ENCODE measurements at regions not wholly inside any gene's neighbourhood (a gene's known extent, or its start where the extent isn't known, plus 50 kb on each side); places are given as distances from the start of the nearest gene placed in this dataset.
"Not testable (repeated sequence)": the region's sequence is repeated elsewhere in the genome, so short reads cannot be mapped to it uniquely, and the experiment has no call there.

- ATAC-seq: no peak
- DNase-seq (ENCODE audit: low spot score): no peak
Observed at GRCh38 chr1:88317396-88317795, 366.7 kb upstream of the PKN2 start.

DNA sequence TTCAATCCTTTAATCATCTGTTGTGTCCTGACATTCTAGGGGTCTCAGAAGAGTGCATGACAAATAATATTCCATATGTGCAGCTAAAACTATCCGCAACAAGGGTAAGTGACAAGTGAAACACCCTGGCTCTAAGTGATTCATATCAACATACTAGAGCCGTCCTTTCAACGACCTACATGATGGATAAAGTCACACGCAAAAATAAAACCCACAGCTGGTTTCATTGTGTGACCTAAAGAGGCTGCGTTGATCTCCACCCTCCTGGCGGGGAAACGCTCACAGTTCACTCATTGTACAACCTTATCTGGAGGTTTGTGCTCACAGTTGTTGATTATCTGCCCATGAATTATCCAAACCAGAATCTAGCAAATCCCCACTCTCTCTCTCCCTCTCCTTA is 365.3 kb upstream of the PKN2 start:
- DNase-seq (ENCODE audit: low spot score) (no peak), ATAC-seq (no peak)

DNA sequence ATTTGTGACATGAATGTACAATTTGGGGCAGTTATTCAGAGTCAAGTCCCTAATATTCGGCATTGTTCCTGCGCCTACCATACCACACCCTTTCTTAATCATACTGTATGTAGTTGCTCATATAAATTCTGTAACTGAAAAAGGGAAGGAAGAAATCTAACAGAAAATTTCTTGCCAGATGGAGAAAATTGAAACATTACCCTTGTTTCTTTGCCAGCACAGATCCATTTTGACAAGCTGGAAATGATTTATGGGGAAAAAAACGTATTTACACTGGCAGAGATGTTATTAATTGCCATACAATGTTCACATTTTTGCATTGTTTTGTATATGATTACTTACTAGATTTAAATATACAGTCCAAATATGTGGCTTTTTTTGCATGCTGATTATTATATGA is 363.8 kb upstream of the PKN2 start:
- DNase-seq (ENCODE audit: low spot score) (no peak), ATAC-seq (no peak)

DNA sequence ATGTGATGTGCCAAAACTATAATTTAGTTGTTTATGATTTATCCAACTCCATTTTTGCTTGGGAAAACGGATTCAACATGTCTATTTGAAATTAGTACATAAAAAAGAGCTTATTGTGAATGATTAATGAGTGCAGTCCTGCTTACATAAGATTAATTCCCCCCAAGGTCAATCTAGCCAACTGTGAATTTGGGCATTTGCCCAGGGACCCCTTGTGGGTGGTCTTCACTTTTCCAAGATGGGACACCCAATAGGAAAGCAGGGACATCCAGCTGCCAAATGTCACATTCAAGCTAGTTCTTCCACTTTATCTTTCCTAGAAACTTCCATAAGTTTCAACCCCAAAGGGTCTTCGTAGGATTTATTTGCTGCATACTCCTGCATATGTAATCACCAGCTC is 362.4 kb upstream of the PKN2 start:
- ATAC-seq (no peak), DNase-seq (ENCODE audit: low spot score) (no peak)

GRCh38 chr1:88324899-88325298 is 359.2 kb upstream of the PKN2 start:
- no peak for ATAC-seq
- DNase-seq (ENCODE audit: low spot score): no peak

DNA sequence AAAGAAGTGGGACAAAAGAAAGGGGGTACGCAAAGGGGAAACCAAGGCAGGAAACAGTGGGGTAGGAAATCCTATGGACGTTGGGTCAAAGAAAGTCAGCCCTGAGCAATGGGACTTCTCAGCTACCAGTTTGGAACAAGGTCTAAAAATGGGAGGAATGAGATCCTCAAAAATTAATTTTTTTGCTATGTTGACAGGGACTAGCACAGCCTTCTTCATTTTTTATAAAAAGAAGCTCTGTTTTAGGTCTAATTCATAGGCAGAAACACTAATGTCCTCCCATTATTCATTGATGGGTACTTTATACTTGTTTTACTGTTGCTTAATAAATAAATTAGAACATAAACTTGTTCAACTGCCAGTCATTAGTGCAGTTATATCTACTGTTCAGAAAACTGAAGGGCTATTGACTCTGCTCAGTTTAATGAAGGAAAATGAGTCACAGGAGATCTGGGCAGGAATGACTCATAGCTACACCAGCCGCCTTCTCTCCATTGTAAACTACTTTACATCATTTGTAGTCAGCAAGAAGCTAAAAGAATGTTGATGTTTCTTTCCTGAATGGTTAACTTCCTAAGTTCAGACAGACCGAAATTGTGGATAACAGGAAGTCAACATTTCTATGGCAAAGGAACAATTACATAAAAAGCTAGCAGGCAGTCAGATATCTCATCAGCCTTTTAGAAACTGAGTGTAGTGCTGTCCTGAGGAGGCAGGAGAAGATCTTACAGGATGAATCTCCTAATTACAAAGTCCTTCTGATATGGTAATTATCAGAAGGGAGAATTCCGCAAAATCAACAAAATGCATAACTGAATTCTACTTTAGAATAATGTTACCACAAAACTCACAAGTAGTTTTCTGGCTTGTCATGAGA is 356.4 kb upstream of the PKN2 start:
- DNase-seq (ENCODE audit: low spot score): no peak

DNA sequence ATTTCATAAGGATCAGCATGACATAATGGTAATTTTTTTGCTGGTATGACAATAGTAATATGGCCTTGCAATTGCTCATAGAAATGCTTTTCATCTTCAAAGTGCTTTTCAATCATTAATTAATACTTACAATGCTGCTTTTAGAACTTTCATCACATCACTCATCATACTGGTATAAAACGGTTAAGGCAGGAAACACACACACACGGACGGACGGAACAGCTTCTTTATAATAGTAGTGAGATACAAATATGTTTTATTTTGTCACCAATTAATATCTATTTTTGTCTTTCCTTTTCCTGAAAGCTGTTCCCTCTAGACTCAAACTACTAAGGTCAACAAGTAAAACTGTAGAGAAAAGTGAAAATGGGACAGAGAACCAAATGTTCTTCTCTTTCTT is 353.9 kb upstream of the PKN2 start:
- DNase-seq (ENCODE audit: low spot score) (no peak), ATAC-seq (no peak)

More for the DNA sequence above, 356.4 kb upstream of the PKN2 start:
- ATAC-seq: peak; percentile 50

DNA sequence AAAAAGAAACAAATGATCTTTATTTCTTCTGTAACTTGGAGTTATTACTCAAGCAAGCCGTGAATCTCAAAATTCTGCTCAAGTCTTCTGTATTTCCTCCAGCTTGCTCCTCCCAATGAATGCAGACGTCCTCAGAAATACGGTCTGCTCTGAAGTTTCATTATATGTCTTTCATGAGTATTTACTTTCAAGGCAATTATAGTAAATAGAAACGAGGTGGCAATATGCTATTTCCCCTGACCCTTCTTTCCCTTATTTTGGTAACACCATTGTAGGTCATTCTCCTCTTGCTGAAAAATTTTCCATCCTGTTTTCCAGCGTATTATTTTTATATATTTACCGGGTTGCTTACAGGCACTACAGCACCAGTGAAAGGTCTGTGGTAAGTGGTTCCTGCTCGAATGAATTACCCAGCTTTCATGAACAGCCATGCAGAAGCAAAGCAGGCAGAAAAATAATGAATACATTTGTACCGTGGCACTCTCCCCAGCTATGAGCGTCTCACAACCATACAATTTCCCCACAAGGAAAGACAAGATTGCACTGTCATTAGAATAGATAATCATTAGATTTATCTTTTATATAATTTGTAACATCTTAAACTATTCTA is 350.9 kb upstream of the PKN2 start:
- ATAC-seq (no peak), DNase-seq (ENCODE audit: low spot score) (no peak)

DNA sequence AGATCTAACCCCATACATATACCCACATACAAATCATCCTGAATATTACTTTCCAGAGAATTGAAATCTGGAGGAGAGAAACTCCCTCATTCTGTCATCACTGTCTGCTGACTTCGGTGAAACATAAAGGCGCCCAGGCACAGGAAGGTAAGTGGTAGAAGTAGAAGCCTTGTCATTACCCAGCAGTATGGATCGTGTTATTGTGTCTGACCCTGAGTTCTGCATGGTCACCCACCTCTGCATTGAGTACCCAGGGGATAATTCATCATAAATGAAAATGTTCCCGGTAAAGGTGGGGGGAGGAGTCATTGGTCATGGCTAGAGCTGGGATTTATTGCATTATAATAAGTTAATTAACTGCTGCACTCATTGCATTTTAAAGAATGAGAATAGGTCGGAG is 342.6 kb upstream of the PKN2 start:
- ATAC-seq: no peak
- DNase-seq (ENCODE audit: low spot score): no peak

DNA sequence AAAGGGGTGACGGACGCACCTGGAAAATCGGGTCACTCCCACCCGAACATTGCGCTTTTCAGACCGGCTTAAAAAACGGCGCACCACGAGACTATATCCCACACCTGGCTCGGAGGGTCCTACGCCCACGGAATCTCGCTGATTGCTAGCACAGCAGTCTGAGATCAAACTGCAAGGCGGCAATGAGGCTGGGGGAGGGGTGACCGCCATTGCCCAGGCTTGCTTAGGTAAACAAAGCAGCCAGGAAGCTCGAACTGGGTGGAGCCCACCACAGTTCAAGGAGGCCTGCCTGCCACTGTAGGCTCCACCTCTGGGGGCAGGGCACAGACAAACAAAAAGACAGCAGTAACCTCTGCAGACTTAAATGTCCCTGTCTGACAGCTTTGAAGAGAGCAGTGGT is 342.0 kb upstream of the PKN2 start:
- not testable (repeated sequence) for ATAC-seq

DNA sequence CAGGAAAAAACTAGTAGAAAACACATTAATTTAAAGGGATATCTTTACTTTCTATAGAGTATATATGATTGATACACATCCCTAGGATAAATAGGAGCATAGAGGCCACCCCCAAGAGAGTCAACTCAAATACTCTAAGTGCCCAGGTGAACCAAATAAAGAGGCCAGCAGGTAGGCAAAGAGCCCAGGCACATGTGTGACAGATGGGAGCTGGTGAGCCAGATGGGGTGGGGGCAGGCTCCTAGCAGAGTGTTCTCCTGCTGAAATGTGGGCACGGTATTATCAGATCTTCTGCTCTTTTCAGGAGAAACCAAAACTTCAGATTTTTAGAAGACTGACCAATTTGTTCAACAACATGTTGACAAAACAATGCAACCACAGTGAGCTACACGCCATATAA is 333.4 kb upstream of the PKN2 start:
- ATAC-seq (no peak), DNase-seq (ENCODE audit: low spot score) (no peak)

More for the DNA sequence above, 342.0 kb upstream of the PKN2 start:
- DNase-seq (ENCODE audit: low spot score): not testable (repeated sequence)

- DNase-seq (ENCODE audit: low spot score) (no peak), ATAC-seq (no peak)
Observed at GRCh38 chr1:88351960-88352359, 332.1 kb upstream of the PKN2 start.

- DNase-seq (ENCODE audit: low spot score): no peak
- peak; percentile 72 for ATAC-seq
Observed at GRCh38 chr1:88354256-88354655, 329.8 kb upstream of the PKN2 start.

GRCh38 chr1:88357729-88358128 is 326.3 kb upstream of the PKN2 start:
- ATAC-seq: no peak
- no peak for DNase-seq (ENCODE audit: low spot score)

GRCh38 chr1:88371436-88372023 is 312.5 kb upstream of the PKN2 start:
- no peak for DNase-seq (ENCODE audit: low spot score)
- ATAC-seq: no peak

DNA sequence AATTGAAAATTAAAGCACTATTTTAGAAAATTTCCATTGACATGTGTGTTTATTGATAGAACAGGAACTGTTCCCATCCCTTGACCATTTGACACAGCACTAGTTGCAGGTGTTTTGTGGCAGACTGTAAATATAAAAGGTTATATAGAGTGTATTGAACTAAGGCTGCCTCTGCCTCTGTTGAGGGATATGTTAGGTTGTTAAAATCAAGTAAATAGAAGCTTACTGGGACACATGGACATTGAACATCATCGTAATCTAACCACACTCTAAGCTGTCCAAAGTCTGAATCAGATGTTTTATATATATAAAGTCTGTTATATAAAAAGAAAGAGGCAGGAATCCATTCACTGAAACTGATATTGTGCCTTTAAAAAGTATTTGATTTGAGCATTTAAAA is 308.1 kb upstream of the PKN2 start:
- ATAC-seq (no peak), DNase-seq (ENCODE audit: low spot score) (no peak)

GRCh38 chr1:88376421-88376820 is 307.7 kb upstream of the PKN2 start:
- ATAC-seq: no peak
- DNase-seq (ENCODE audit: low spot score): no peak

DNA sequence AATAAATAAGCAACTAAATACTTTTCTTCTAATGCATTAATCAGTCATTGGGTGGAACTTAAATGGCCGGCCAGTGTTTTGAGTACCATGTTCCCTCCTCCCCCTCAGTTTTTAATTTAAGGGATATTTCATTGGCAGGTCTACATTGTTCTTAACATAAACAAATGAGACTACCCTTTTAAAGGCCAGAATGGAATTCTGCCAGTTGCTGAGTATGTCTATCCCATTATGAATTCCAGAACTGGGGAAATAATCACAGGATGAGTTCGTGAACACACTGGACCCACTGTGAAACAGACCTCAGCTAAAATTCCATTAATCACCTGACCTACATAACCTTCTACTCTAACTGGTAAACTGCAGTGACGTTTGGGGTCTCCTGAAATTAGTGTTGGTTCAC is 305.5 kb upstream of the PKN2 start:
- ATAC-seq: no peak
- DNase-seq (ENCODE audit: low spot score): no peak

DNA sequence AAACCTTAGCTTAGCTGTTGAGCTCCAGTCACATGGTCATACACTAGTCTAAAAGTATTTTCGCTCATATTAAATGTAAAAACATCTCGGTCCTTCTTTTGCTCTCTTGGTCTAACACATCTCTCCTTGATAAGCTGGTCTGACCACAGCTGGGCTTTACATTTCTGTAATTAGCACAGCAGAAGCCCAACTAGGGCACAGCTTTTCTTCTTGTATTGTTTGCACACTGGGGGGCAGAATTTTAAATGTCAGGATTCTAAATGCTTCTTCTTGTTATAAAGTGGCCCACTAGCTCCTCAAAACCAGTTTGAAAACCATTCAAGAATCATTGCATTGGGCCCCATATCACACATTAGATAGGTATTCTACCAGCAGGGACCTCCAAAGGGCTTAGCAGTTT is 289.1 kb upstream of the PKN2 start:
- ATAC-seq (no peak), DNase-seq (ENCODE audit: low spot score) (no peak)

- no peak for ATAC-seq
- DNase-seq (ENCODE audit: low spot score): no peak
Observed at GRCh38 chr1:88398338-88398737, 285.7 kb upstream of the PKN2 start.

- DNase-seq (ENCODE audit: low spot score) (no peak), ATAC-seq (no peak)
Observed at GRCh38 chr1:88399690-88400089, 284.4 kb upstream of the PKN2 start.

DNA sequence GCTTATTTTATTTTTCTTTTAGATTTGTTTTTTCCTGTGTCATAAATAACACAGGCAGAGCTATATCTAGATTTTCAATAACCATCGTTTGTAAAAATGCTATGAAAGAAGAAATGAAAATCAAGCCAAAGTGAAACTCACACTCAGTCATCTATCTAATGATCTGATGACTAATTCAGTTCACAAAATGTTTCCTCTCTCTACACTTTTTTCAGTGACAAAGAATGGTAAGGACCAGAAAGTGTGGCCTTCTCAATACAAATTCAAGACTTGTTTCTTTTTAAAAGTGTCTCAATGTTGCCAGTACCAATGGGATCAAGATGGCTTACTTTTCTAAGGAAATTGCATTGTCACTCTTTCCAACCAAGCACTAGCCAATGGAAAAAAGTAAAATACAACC is 282.8 kb upstream of the PKN2 start:
- no peak for DNase-seq (ENCODE audit: low spot score)
- ATAC-seq: no peak

Measured in left lobe of liver (tissue), 2 donors.